Endothelial cell of umbilical vein (primary cell): ENCODE measurements at regions not wholly inside any gene's neighbourhood (a gene's known extent, or its start where the extent isn't known, plus 50 kb on each side); places are given as distances from the start of the nearest gene placed in this dataset.

ENCODE experiments used
- EZH2 ChIP-seq: IDR thresholded peaks from 2 replicates; pipeline ENCODE4 v1.6.1; 2012; ENCODE audit warnings: borderline replicate concordance, low read depth, mild to moderate bottlenecking, moderate library complexity, low read length, inconsistent platforms; ENCODE audit not compliant: severe bottlenecking
- FOS ChIP-seq: IDR thresholded peaks from 2 replicates; pipeline ENCODE4 v1.6.1; 2011; ENCODE audit warnings: mild to moderate bottlenecking, low read length, moderate library complexity, borderline replicate concordance; ENCODE audit not compliant: insufficient read depth
- GATA2 ChIP-seq: IDR thresholded peaks from 2 replicates; pipeline ENCODE4 v1.7.0; 2011; ENCODE audit warnings: low read depth, mild to moderate bottlenecking, moderate library complexity, mixed read lengths, low read length; ENCODE audit not compliant: insufficient read length, insufficient read depth
- JUN ChIP-seq: IDR thresholded peaks from 2 replicates; pipeline ENCODE4 v1.6.1; 2011; ENCODE audit warnings: borderline replicate concordance, low read depth; ENCODE audit not compliant: insufficient read length, insufficient read depth
- MYC ChIP-seq: IDR thresholded peaks from one replicate; pipeline ENCODE4 v1.6.1; 2011; ENCODE audit warnings: mild to moderate bottlenecking, low read depth, low read length
- POLR2A ChIP-seq: IDR thresholded peaks from 2 replicates; pipeline ENCODE4 v1.6.1; 2012; ENCODE audit warnings: low read depth, mild to moderate bottlenecking, control low read depth, low read length
- POLR2AphosphoS5 ChIP-seq: IDR thresholded peaks from 2 replicates; pipeline ENCODE4 v1.6.1; 2012; ENCODE audit warnings: low read depth, mild to moderate bottlenecking, control low read depth, low read length, moderate library complexity; ENCODE audit not compliant: insufficient read depth
- TF ChIP-seq, protein P1 (sequence below), 2 donors: IDR thresholded peaks; 1 replicate in 1 of 2; 2 replicates in 1 of 2; pipeline ENCODE4 v1.5.1; 2011; ENCODE audit warnings: low read length in 2 of 2, mild to moderate bottlenecking in 2 of 2, moderate library complexity in 2 of 2, control low read depth in 1 of 2, inconsistent platforms in 1 of 2, low read depth in 1 of 2; ENCODE audit not compliant: insufficient read depth in 1 of 2; ENCODE audit errors: extremely low read depth in 1 of 2
- TF ChIP-seq, protein P2 (sequence below): IDR thresholded peaks from 2 replicates; pipeline ENCODE4 v1.6.1; 2011; ENCODE audit not compliant: insufficient read depth, insufficient read length

DNA sequence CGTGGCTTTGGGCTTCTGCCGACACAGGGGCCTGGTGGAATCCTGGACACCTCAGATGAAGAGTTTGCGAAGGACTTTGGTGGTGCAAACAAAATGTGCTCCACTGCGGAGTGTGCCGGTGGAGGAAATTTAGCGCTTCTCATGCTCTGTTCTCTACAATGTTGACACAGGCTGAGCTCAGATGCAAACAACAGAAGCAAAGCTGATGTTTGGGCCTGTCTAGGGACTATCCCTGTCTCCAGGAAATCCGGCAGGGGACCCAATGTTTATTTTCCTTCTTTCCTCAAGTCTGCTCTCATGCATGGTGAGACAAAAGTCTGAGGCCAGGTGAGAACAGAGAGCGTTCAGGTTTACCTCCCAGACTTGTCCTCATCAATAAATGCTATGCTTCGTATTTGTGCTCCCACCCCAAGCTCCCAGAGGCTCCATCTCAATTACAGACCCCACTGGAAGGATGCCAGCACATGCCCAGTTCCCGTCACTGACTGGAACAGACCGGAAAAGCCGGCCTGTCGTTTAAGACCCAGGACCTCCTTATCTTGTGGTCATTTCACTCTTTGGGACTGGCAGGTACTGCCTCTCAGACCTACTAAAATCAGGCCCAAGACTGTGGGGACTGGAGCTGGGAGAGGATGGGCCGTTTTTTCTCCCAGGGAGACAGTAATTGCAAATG, 105.7 kb upstream of the B3GAT1 start:
- TF ChIP-seq, protein P1, sequence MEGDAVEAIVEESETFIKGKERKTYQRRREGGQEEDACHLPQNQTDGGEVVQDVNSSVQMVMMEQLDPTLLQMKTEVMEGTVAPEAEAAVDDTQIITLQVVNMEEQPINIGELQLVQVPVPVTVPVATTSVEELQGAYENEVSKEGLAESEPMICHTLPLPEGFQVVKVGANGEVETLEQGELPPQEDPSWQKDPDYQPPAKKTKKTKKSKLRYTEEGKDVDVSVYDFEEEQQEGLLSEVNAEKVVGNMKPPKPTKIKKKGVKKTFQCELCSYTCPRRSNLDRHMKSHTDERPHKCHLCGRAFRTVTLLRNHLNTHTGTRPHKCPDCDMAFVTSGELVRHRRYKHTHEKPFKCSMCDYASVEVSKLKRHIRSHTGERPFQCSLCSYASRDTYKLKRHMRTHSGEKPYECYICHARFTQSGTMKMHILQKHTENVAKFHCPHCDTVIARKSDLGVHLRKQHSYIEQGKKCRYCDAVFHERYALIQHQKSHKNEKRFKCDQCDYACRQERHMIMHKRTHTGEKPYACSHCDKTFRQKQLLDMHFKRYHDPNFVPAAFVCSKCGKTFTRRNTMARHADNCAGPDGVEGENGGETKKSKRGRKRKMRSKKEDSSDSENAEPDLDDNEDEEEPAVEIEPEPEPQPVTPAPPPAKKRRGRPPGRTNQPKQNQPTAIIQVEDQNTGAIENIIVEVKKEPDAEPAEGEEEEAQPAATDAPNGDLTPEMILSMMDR (IDR thresholded peaks at IDR 0.05; ENCODE audit: extremely low read depth in 1 of 2, insufficient read depth in 1 of 2, low read depth in 1 of 2, low read length in 2 of 2): no peak
- TF ChIP-seq POLR2AphosphoS5: no peak
- no peak for TF ChIP-seq EZH2
- TF ChIP-seq, protein P2, sequence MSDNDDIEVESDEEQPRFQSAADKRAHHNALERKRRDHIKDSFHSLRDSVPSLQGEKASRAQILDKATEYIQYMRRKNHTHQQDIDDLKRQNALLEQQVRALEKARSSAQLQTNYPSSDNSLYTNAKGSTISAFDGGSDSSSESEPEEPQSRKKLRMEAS: no peak
- TF ChIP-seq POLR2A: no peak
- no peak for TF ChIP-seq MYC
- no peak for TF ChIP-seq JUN
- no peak for TF ChIP-seq FOS
- no peak for TF ChIP-seq GATA2
